HL-60 (cell line): ENCODE measurements at regions not wholly inside any gene's neighbourhood (a gene's known extent, or its start where the extent isn't known, plus 50 kb on each side); places are given as distances from the start of the nearest gene placed in this dataset.

Experiments used
- POLR2AphosphoS5 ChIP-seq: IDR thresholded peaks from 2 replicates; pipeline ENCODE4 v1.6.1; 2012; ENCODE audit warnings: low read depth
- TF ChIP-seq, protein P1 (sequence below): IDR thresholded peaks from one replicate; pipeline ENCODE4 v1.5.1; 2011; ENCODE audit warnings: low read length, control low read depth, inconsistent platforms; ENCODE audit not compliant: insufficient read depth
- TF ChIP-seq, protein P2 (sequence below): IDR thresholded peaks from 2 replicates; pipeline ENCODE4 v1.6.1; 2012; ENCODE audit warnings: low read depth; ENCODE audit not compliant: insufficient replicate concordance

- TF ChIP-seq, protein P1, sequence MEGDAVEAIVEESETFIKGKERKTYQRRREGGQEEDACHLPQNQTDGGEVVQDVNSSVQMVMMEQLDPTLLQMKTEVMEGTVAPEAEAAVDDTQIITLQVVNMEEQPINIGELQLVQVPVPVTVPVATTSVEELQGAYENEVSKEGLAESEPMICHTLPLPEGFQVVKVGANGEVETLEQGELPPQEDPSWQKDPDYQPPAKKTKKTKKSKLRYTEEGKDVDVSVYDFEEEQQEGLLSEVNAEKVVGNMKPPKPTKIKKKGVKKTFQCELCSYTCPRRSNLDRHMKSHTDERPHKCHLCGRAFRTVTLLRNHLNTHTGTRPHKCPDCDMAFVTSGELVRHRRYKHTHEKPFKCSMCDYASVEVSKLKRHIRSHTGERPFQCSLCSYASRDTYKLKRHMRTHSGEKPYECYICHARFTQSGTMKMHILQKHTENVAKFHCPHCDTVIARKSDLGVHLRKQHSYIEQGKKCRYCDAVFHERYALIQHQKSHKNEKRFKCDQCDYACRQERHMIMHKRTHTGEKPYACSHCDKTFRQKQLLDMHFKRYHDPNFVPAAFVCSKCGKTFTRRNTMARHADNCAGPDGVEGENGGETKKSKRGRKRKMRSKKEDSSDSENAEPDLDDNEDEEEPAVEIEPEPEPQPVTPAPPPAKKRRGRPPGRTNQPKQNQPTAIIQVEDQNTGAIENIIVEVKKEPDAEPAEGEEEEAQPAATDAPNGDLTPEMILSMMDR = no peak
- no peak for TF ChIP-seq POLR2AphosphoS5
- TF ChIP-seq, protein P2, sequence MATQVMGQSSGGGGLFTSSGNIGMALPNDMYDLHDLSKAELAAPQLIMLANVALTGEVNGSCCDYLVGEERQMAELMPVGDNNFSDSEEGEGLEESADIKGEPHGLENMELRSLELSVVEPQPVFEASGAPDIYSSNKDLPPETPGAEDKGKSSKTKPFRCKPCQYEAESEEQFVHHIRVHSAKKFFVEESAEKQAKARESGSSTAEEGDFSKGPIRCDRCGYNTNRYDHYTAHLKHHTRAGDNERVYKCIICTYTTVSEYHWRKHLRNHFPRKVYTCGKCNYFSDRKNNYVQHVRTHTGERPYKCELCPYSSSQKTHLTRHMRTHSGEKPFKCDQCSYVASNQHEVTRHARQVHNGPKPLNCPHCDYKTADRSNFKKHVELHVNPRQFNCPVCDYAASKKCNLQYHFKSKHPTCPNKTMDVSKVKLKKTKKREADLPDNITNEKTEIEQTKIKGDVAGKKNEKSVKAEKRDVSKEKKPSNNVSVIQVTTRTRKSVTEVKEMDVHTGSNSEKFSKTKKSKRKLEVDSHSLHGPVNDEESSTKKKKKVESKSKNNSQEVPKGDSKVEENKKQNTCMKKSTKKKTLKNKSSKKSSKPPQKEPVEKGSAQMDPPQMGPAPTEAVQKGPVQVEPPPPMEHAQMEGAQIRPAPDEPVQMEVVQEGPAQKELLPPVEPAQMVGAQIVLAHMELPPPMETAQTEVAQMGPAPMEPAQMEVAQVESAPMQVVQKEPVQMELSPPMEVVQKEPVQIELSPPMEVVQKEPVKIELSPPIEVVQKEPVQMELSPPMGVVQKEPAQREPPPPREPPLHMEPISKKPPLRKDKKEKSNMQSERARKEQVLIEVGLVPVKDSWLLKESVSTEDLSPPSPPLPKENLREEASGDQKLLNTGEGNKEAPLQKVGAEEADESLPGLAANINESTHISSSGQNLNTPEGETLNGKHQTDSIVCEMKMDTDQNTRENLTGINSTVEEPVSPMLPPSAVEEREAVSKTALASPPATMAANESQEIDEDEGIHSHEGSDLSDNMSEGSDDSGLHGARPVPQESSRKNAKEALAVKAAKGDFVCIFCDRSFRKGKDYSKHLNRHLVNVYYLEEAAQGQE = no peak
Measured at GRCh38 chr20:24359321-24360027, 110.0 kb upstream of the SYNDIG1 start.
